A673 (cell line): ENCODE measurements at regions not wholly inside any gene's neighbourhood (a gene's known extent, or its start where the extent isn't known, plus 50 kb on each side); places are given as distances from the start of the nearest gene placed in this dataset.

Source experiments
- EZH2 ChIP-seq: fragments of 200-600 bp; sonication (generic); IDR thresholded peaks from 2 replicates; pipeline ENCODE4 v1.6.1; 2017; ENCODE audit warnings: borderline replicate concordance, low read depth, mild to moderate bottlenecking, mixed read lengths, antibody characterized with exemption, low read length; ENCODE audit not compliant: poor library complexity, severe bottlenecking
- TF ChIP-seq, protein P1 (sequence below): fragments of 300-800, 200-600 bp; sonication (generic); conservative IDR thresholded peaks from 2 replicates; pipeline ENCODE4 v1.5.1; 2017; ENCODE audit warnings: low read depth, mild to moderate bottlenecking, antibody characterized with exemption, low read length, moderate library complexity, mixed read lengths

DNA sequence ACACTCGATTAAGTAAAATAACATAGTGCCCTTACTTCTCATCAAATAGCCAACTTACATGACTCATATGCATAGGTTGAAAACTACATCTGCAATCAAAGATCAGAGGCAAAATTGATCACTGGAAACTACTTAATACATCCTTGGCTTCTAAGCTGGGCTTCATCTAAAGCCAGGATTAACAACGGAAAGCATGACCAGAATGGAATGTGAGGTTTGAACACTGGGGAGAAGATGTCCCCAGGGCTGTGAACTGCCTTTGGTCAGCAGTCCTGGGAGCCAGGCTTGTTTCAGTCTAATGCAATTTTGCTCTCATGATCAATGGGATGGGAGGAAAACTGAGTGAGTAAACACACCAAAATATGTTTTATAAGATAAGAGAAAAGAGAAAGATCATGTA is 192.5 kb upstream of the TTC29 start:
- TF ChIP-seq, protein P1, sequence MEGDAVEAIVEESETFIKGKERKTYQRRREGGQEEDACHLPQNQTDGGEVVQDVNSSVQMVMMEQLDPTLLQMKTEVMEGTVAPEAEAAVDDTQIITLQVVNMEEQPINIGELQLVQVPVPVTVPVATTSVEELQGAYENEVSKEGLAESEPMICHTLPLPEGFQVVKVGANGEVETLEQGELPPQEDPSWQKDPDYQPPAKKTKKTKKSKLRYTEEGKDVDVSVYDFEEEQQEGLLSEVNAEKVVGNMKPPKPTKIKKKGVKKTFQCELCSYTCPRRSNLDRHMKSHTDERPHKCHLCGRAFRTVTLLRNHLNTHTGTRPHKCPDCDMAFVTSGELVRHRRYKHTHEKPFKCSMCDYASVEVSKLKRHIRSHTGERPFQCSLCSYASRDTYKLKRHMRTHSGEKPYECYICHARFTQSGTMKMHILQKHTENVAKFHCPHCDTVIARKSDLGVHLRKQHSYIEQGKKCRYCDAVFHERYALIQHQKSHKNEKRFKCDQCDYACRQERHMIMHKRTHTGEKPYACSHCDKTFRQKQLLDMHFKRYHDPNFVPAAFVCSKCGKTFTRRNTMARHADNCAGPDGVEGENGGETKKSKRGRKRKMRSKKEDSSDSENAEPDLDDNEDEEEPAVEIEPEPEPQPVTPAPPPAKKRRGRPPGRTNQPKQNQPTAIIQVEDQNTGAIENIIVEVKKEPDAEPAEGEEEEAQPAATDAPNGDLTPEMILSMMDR: no peak
- no peak for TF ChIP-seq EZH2
